HepG2 (cell line): ENCODE measurements at regions not wholly inside any gene's neighbourhood (a gene's known extent, or its start where the extent isn't known, plus 50 kb on each side); places are given as distances from the start of the nearest gene placed in this dataset.
"Not testable (repeated sequence)": the region's sequence is repeated elsewhere in the genome, so short reads cannot be mapped to it uniquely, and the experiment has no call there.

Source experiments
- ATAC-seq: fragments of 200-7000 bp; cut with Tn5 transposase; 3 replicates; pipeline ENCODE4 v1.9.1; 2020; ENCODE audit warnings: mild to moderate bottlenecking, moderate library complexity
- BruUV-seq: library from RNA; stranded (reverse); fragments of 400-500 nt; replicated peaks from 2 replicates; lab custom pipeline; 2021; lab: Mats Ljungman, UMichigan
- CTCF ChIA-PET: fragments of 300-600 bp; formaldehyde crosslinking; extraction: SDS; loops from one replicate; lab custom pipeline; 2021; ENCODE audit warnings: low total read pairs, inconsistent platforms, low intra/inter-chr PET ratio; lab: Yijun Ruan, JAX
- POLR2A ChIA-PET: fragments of 350-600 bp; sonication (Branson Sonifier 250); formaldehyde crosslinking; loops from one replicate; lab custom pipeline; 2020; ENCODE audit warnings: antibody characterized with exemption, inconsistent platforms; lab: Yijun Ruan, JAX
- DNase-seq: peaks from one replicate; pipeline ENCODE4 v3.0.0-alpha.2; 2015; ENCODE audit warnings: low spot score
- FAIRE-seq: peaks from 3 replicates; lab custom pipeline; 2011; peaks lifted over from hg19 to GRCh38; lab: Jason Lieb, UNC
- H2AFZ ChIP-seq: one replicate; pipeline ENCODE4 v1.6.1; 2011; ENCODE audit warnings: low read length, inconsistent platforms
- H3K27ac ChIP-seq: fragments of 300-600 bp; 3 replicates; pipeline ENCODE4 v1.8.0; 2011; ENCODE audit warnings: mixed run types, mild to moderate bottlenecking, mixed read lengths, low read length, inconsistent platforms; ENCODE audit not compliant: insufficient read depth; ENCODE audit errors: extremely low read length
- H3K27me3 ChIP-seq, 2 experiments: fragments of 200-600 bp in 1 of 2; 2 replicates in 1 of 2; 3 replicates in 1 of 2; pipeline versions ENCODE4 v1.6.0 to v1.8.0; 2011; ENCODE audit warnings: low read length in 2 of 2, mild to moderate bottlenecking in 2 of 2, moderate library complexity in 2 of 2, inconsistent platforms in 1 of 2; ENCODE audit not compliant: insufficient read depth in 2 of 2, control insufficient read depth in 1 of 2
- H3K36me3 ChIP-seq, 2 experiments: fragments of 200-600 bp in 1 of 2; replicated peaks in 1 of 2; 2 replicates in 1 of 2; 3 replicates in 1 of 2; pipeline versions ENCODE4 v1.5.1 to v1.8.0; 2011; ENCODE audit warnings: low read length in 2 of 2, inconsistent platforms in 1 of 2; ENCODE audit not compliant: insufficient read depth in 2 of 2, control insufficient read depth in 1 of 2
- H3K4me1 ChIP-seq: 2 replicates; pipeline ENCODE4 v1.5.1; 2012; ENCODE audit warnings: low read length, inconsistent platforms; ENCODE audit not compliant: insufficient read depth
- H3K4me2 ChIP-seq: 2 replicates; pipeline ENCODE4 v1.6.0; 2011; ENCODE audit warnings: low read depth, low read length, inconsistent platforms
- H3K4me3 ChIP-seq, 3 experiments: fragments of 200-600 bp in 1 of 3; sonication (generic), shearing (Covaris generic) in 1 of 3; replicated peaks in 1 of 3; 2 replicates each; pipeline ENCODE4 v1.5.1; 2011 to 2016; ENCODE audit warnings: low read length in 3 of 3, inconsistent platforms in 2 of 3, low read depth in 2 of 3, mild to moderate bottlenecking in 2 of 3, control low read depth in 1 of 3, mixed read lengths in 1 of 3; ENCODE audit not compliant: insufficient read depth in 1 of 3
- H3K79me2 ChIP-seq: one replicate; pipeline ENCODE4 v1.6.1; 2011; ENCODE audit warnings: low read length, inconsistent platforms; ENCODE audit not compliant: insufficient read depth
- H3K9ac ChIP-seq: 2 replicates; pipeline ENCODE4 v1.6.0; 2011; ENCODE audit warnings: mild to moderate bottlenecking, low read depth, low read length, inconsistent platforms; ENCODE audit not compliant: insufficient read depth
- H3K9me3 ChIP-seq: 2 replicates; pipeline ENCODE4 v1.5.1; 2012; ENCODE audit warnings: mild to moderate bottlenecking, low read length
- H4K20me1 ChIP-seq: 2 replicates; pipeline ENCODE4 v1.6.0; 2011; ENCODE audit warnings: inconsistent platforms, mild to moderate bottlenecking, low read length, moderate library complexity; ENCODE audit not compliant: insufficient read depth
- ARID5B ChIP-seq: IDR thresholded peaks from 2 replicates; pipeline ENCODE4 v1.4.0; 2020; ENCODE audit warnings: mild to moderate bottlenecking, missing genetic modification reagents
- FOSL2 ChIP-seq: sonication (generic); formaldehyde crosslinking; IDR thresholded peaks from 2 replicates; pipeline ENCODE4 v1.4.0; 2020; ENCODE audit warnings: missing genetic modification reagents
- HNF1B ChIP-seq: sonication (generic); formaldehyde crosslinking; IDR thresholded peaks from 2 replicates; pipeline ENCODE4 v1.5.1; 2020; ENCODE audit warnings: mild to moderate bottlenecking, moderate library complexity, missing genetic modification reagents
- MIXL1 ChIP-seq: IDR thresholded peaks from 2 replicates; pipeline ENCODE4 v1.6.1; 2016
- ZMYM2 ChIP-seq: sonication (generic); formaldehyde crosslinking; IDR thresholded peaks from 2 replicates; pipeline ENCODE4 v1.8.0; 2022; ENCODE audit warnings: mild to moderate bottlenecking, missing genetic modification reagents
- ZMYM3 ChIP-seq: sonication (generic); formaldehyde crosslinking; IDR thresholded peaks from 2 replicates; pipeline ENCODE4 v1.5.1; 2020; ENCODE audit warnings: mild to moderate bottlenecking, missing genetic modification reagents
- ZNF121 ChIP-seq: sonication (generic); formaldehyde crosslinking; IDR thresholded peaks from 2 replicates; pipeline ENCODE4 v1.5.0; 2020; ENCODE audit warnings: mild to moderate bottlenecking, missing genetic modification reagents
- ZNF770 ChIP-seq: sonication (generic); formaldehyde crosslinking; IDR thresholded peaks from 2 replicates; pipeline ENCODE4 v1.5.0; 2020; ENCODE audit warnings: mild to moderate bottlenecking, missing genetic modification reagents
- WGBS: methylation state at CpG from one replicate; pipeline ENCODE4 v1.1.6; 2017; ENCODE audit warnings: low lambda C conversion rate; 5-methylcytosine and 5-hydroxymethylcytosine counted together
- in situ Hi-C: cut with HindIII; loops from 2 replicates; pipeline ENCODE4 v1.10.0; 2017; ENCODE audit warnings: low pct_unique_long_range_greater_than_20kb; ENCODE audit not compliant: extremely low pct_ligation_motif_present
- intact Hi-C: fragments of 100-400 bp; cut with micrococcal nuclease; formaldehyde crosslinking; loops from one replicate; pipeline ENCODE4 v1.10.0; 2022; ENCODE audit not compliant: unreplicated experiment

- H3K27ac ChIP-seq = not testable (repeated sequence)
Observed at GRCh38 chr6:106723419-106723818, 94.0 kb downstream of the QRSL1 start.

GRCh38 chr6:106721189-106721588 lies 91.8 kb downstream of the QRSL1 start:
- FAIRE-seq (peak; percentile 79), ATAC-seq (peak; percentile 99), DNase-seq (peak; percentile 95)
- in situ Hi-C loops, CTCF ChIA-PET, H3K9ac ChIP-seq, H3K79me2 ChIP-seq, H3K36me3 ChIP-seq, BruUV-seq, H3K4me3 ChIP-seq, H3K9me3 ChIP-seq, H4K20me1 ChIP-seq, H2AFZ ChIP-seq, H3K27me3 ChIP-seq: not testable (repeated sequence)
- WGBS = 7% methylated on average over 3 of the region's 4 CpGs
- POLR2A ChIA-PET = interaction anchor here (1.4 to 1.5 kb wide), 2 partner anchors 10 to 30 kb away, joined by 3 to 8 read pairs; no protein-coding TSS in a partner anchor
- Histone ChIP-seq H3K4me2 (peak overlapping the region; percentile 47), H3K4me1 (peaks cover 45% of the 10 kb centered on the region), H3K27ac (peak overlapping the region; percentile 72)
- intact Hi-C loops = loop anchor here (1.0 kb wide), 1 partner anchor 10 kb away; no protein-coding TSS in a partner anchor
- TF ChIP-seq ARID5B (CRISPR knock-in tag) (peak; percentile 75), MIXL1 (CRISPR knock-in tag) (peak; percentile 77; the same call in 1 of the 2 replicates), HNF1B (0 out of 2 replicates have a peak, but pooled peaks have one; percentile 38)

More at GRCh38 chr6:106723419-106723818, 94.0 kb downstream of the QRSL1 start:
- H3K9ac ChIP-seq, H3K4me2 ChIP-seq, in situ Hi-C loops, H3K36me3 ChIP-seq, BruUV-seq, intact Hi-C loops, CTCF ChIA-PET, H3K79me2 ChIP-seq, H4K20me1 ChIP-seq, POLR2A ChIA-PET, FAIRE-seq, DNase-seq, H3K4me3 ChIP-seq, H3K9me3 ChIP-seq, H3K27me3 ChIP-seq, ATAC-seq, H2AFZ ChIP-seq: not testable (repeated sequence)
- 99% methylated on average over 2 of the region's 2 CpGs for WGBS
- peak; percentile 71 for TF ChIP-seq ZNF770
- peak; percentile 24; the same call in 1 of the 2 replicates for TF ChIP-seq ZMYM3
- 0 out of 2 replicates have a peak, but pooled peaks have one; percentile 20 for TF ChIP-seq ZMYM2 (CRISPR knock-in tag)
- peak; percentile 96 for TF ChIP-seq ZNF121 (CRISPR knock-in tag)
- peak; percentile 57; the same call in 1 of the 2 replicates for TF ChIP-seq FOSL2 (CRISPR knock-in tag)
- H3K4me1 ChIP-seq = peaks cover 60% of the 10 kb centered on the region
